Stromal cell of bone marrow (primary cell): ENCODE measurements at regions not wholly inside any gene's neighbourhood (a gene's known extent, or its start where the extent isn't known, plus 50 kb on each side); places are given as distances from the start of the nearest gene placed in this dataset.
"Not testable (repeated sequence)": the region's sequence is repeated elsewhere in the genome, so short reads cannot be mapped to it uniquely, and the experiment has no call there.

ENCODE experiments used
- DNase-seq: peaks from one replicate; pipeline ENCODE4 v3.0.0-alpha.2; 2012; ENCODE audit warnings: low read depth

GRCh38 chr5:109990723-109991359 lies 301.1 kb downstream of the MAN2A1 start:
- DNase-seq = no peak

- no peak for DNase-seq
These were observed 302.7 kb downstream of the MAN2A1 start for GRCh38 chr5:109992264-109992915.

- no peak for DNase-seq
These were observed 304.4 kb downstream of the MAN2A1 start for GRCh38 chr5:109994135-109994534.

GRCh38 chr5:109996246-109996645 lies 306.5 kb downstream of the MAN2A1 start:
- no peak for DNase-seq

GRCh38 chr5:109997161-109997560 lies 307.4 kb downstream of the MAN2A1 start:
- no peak for DNase-seq

- no peak for DNase-seq
These were observed 308.5 kb downstream of the MAN2A1 start for GRCh38 chr5:109998208-109998607.

- DNase-seq = no peak
These were observed 309.0 kb downstream of the MAN2A1 start for GRCh38 chr5:109998726-109999125.

GRCh38 chr5:110001648-110002047 lies 311.9 kb downstream of the MAN2A1 start:
- no peak for DNase-seq

- DNase-seq = no peak
These were observed 312.9 kb downstream of the MAN2A1 start for GRCh38 chr5:110002652-110003051.

GRCh38 chr5:110005907-110006562 lies 316.3 kb downstream of the MAN2A1 start:
- DNase-seq = not testable (repeated sequence)

- no peak for DNase-seq
These were observed 317.4 kb downstream of the MAN2A1 start for GRCh38 chr5:110007101-110007500.

- no peak for DNase-seq
These were observed 318.4 kb downstream of the MAN2A1 start for GRCh38 chr5:110008131-110008530.

GRCh38 chr5:110012145-110012544 lies 322.4 kb downstream of the MAN2A1 start:
- DNase-seq = no peak

- no peak for DNase-seq
These were observed 323.3 kb downstream of the MAN2A1 start for GRCh38 chr5:110013017-110013416.

- DNase-seq = no peak
These were observed 328.1 kb downstream of the MAN2A1 start for GRCh38 chr5:110017854-110018253.

- no peak for DNase-seq
These were observed 328.8 kb downstream of the MAN2A1 start for GRCh38 chr5:110018509-110018908.

GRCh38 chr5:110019119-110019518 lies 329.4 kb downstream of the MAN2A1 start:
- DNase-seq = no peak

- DNase-seq = no peak
These were observed 330.1 kb downstream of the MAN2A1 start for GRCh38 chr5:110019780-110020179.

- no peak for DNase-seq
These were observed 331.5 kb downstream of the MAN2A1 start for GRCh38 chr5:110021251-110021650.

- DNase-seq = no peak
These were observed 335.4 kb downstream of the MAN2A1 start for GRCh38 chr5:110025160-110025559.

GRCh38 chr5:110027527-110028322 lies 338.0 kb downstream of the MAN2A1 start:
- no peak for DNase-seq

- DNase-seq = no peak
These were observed 341.8 kb downstream of the MAN2A1 start for GRCh38 chr5:110031402-110032140.
